Loucy (cell line): ENCODE measurements at regions not wholly inside any gene's neighbourhood (a gene's known extent, or its start where the extent isn't known, plus 50 kb on each side); places are given as distances from the start of the nearest gene placed in this dataset.

ENCODE experiments used
- H2AFZ ChIP-seq: fragments of 200-600 bp; sonication (generic); 2 replicates; pipeline ENCODE4 v1.6.0; 2016; ENCODE audit warnings: antibody characterized with exemption, mild to moderate bottlenecking, low read length, moderate library complexity
- H3F3A ChIP-seq: fragments of 200-600 bp; 2 replicates; pipeline ENCODE4 v1.6.0; 2016; ENCODE audit warnings: antibody characterized with exemption, low read depth, mild to moderate bottlenecking
- H3K27me3 ChIP-seq: fragments of 200-600 bp; sonication (generic); 2 replicates; pipeline ENCODE4 v1.6.1; 2014; ENCODE audit warnings: low read length, mild to moderate bottlenecking; ENCODE audit not compliant: insufficient read depth, poor library complexity, severe bottlenecking
- H3K36me3 ChIP-seq: fragments of 200-600 bp; sonication (generic); 2 replicates; pipeline ENCODE4 v1.6.1; 2016; ENCODE audit warnings: low read length; ENCODE audit not compliant: insufficient read depth
- H3K4me1 ChIP-seq: fragments of 200-600 bp; sonication (generic); 2 replicates; pipeline ENCODE4 v1.5.1; 2014; ENCODE audit warnings: low read length, mild to moderate bottlenecking; ENCODE audit not compliant: insufficient read depth, poor library complexity, severe bottlenecking
- H3K4me2 ChIP-seq: fragments of 200-600 bp; sonication (generic); 2 replicates; pipeline ENCODE4 v1.6.0; 2014; ENCODE audit warnings: antibody characterized with exemption, low read length, low read depth, mild to moderate bottlenecking; ENCODE audit not compliant: poor library complexity, severe bottlenecking
- H3K4me3 ChIP-seq: fragments of 200-600 bp; sonication (generic); 2 replicates; pipeline ENCODE4 v1.5.1; 2014; ENCODE audit warnings: low read length, mild to moderate bottlenecking, mixed read lengths; ENCODE audit not compliant: poor library complexity, severe bottlenecking
- H3K79me2 ChIP-seq: fragments of 200-600 bp; sonication (generic); 2 replicates; pipeline ENCODE4 v1.6.1; 2014; ENCODE audit warnings: low read length; ENCODE audit not compliant: insufficient read depth
- H3K9ac ChIP-seq: fragments of 200-600 bp; sonication (generic); 2 replicates; pipeline ENCODE4 v1.6.0; 2014; ENCODE audit warnings: mild to moderate bottlenecking, low read depth, low read length, moderate library complexity; ENCODE audit not compliant: poor library complexity, severe bottlenecking
- H3K9me2 ChIP-seq: fragments of 200-600 bp; sonication (generic); replicated peaks from 2 replicates; pipeline ENCODE4 v1.6.1; 2016; ENCODE audit warnings: low read depth, low read length, mixed read lengths
- H3K9me3 ChIP-seq: fragments of 200-600 bp; sonication (generic); 2 replicates; pipeline ENCODE4 v1.6.1; 2014; ENCODE audit warnings: mild to moderate bottlenecking, antibody characterized with exemption, low read length, low read depth; ENCODE audit not compliant: insufficient read depth
- H4K20me1 ChIP-seq: fragments of 200-600 bp; sonication (generic); 2 replicates; pipeline ENCODE4 v1.6.0; 2014; ENCODE audit warnings: antibody characterized with exemption, low read length, mild to moderate bottlenecking; ENCODE audit not compliant: insufficient read depth, poor library complexity, severe bottlenecking
- CTCF ChIP-seq: fragments of 200-600 bp; sonication (generic); conservative IDR thresholded peaks from 2 replicates; pipeline ENCODE4 v1.5.1; 2014; ENCODE audit warnings: mild to moderate bottlenecking, antibody characterized with exemption, low read length
- EZH2phosphoT487 ChIP-seq: fragments of 200-600 bp; IDR thresholded peaks from 2 replicates; pipeline ENCODE4 v1.6.1; 2018; ENCODE audit warnings: antibody characterized with exemption, mild to moderate bottlenecking, moderate library complexity, borderline replicate concordance

GRCh38 chr5:17090839-17091238 is 126.6 kb upstream of the BASP1 start:
- Histone ChIP-seq H3F3A (no peaks in the 10 kb centered on the region), H3K27me3 (no peaks in the 10 kb centered on the region), H3K36me3 (no peaks in the 10 kb centered on the region), H3K9me3 (no peaks in the 10 kb centered on the region; the same call in 1 of the 2 replicates), H3K9ac (no peak overlapping the region), H3K79me2 (no peaks in the 10 kb centered on the region), H2AFZ (no peak overlapping the region), H3K9me2 (no peaks in the 10 kb centered on the region), H3K4me2 (no peak overlapping the region), H3K4me3 (no peak overlapping the region), H3K4me1 (no peaks in the 10 kb centered on the region), H4K20me1 (no peaks in the 10 kb centered on the region)
- TF ChIP-seq CTCF: no peak
- TF ChIP-seq EZH2phosphoT487: no peak

- Histone ChIP-seq H3K36me3 (no peaks in the 10 kb centered on the region), H3K9me2 (no peaks in the 10 kb centered on the region), H3K79me2 (no peaks in the 10 kb centered on the region), H3K27me3 (no peaks in the 10 kb centered on the region), H3K9ac (no peak overlapping the region), H3K9me3 (no peaks in the 10 kb centered on the region; the same call in 1 of the 2 replicates), H3K4me2 (no peak overlapping the region), H2AFZ (no peak overlapping the region), H3K4me1 (no peaks in the 10 kb centered on the region), H3K4me3 (no peak overlapping the region), H4K20me1 (no peaks in the 10 kb centered on the region), H3F3A (no peaks in the 10 kb centered on the region)
- TF ChIP-seq CTCF: no peak
- no peak for TF ChIP-seq EZH2phosphoT487
These were observed 122.6 kb upstream of the BASP1 start for GRCh38 chr5:17094830-17095229.

GRCh38 chr5:17096952-17097695 is 120.3 kb upstream of the BASP1 start:
- no peaks in the 10 kb centered on the region; the same call in 1 of the 2 replicates for H3K9me3 ChIP-seq
- no peaks in the 10 kb centered on the region for H4K20me1 ChIP-seq
- no peaks in the 10 kb centered on the region for H3K4me1 ChIP-seq
- no peaks in the 10 kb centered on the region for H3F3A ChIP-seq
- no peaks in the 10 kb centered on the region for H3K9me2 ChIP-seq
- H3K79me2 ChIP-seq: no peaks in the 10 kb centered on the region
- no peak overlapping the region for H3K4me3 ChIP-seq
- no peak for TF ChIP-seq EZH2phosphoT487
- TF ChIP-seq CTCF: no peak
- H2AFZ ChIP-seq: no peak overlapping the region
- H3K9ac ChIP-seq: no peak overlapping the region
- no peak overlapping the region for H3K4me2 ChIP-seq
- no peaks in the 10 kb centered on the region for H3K27me3 ChIP-seq
- H3K36me3 ChIP-seq: no peaks in the 10 kb centered on the region
